ENCODE measurements at regions not wholly inside any gene's neighbourhood (a gene's known extent, or its start where the extent isn't known, plus 50 kb on each side); places are given as distances from the start of the nearest gene placed in this dataset.
"Not testable (repeated sequence)": the region's sequence is repeated elsewhere in the genome, so short reads cannot be mapped to it uniquely, and the experiment has no call there.

DNA sequence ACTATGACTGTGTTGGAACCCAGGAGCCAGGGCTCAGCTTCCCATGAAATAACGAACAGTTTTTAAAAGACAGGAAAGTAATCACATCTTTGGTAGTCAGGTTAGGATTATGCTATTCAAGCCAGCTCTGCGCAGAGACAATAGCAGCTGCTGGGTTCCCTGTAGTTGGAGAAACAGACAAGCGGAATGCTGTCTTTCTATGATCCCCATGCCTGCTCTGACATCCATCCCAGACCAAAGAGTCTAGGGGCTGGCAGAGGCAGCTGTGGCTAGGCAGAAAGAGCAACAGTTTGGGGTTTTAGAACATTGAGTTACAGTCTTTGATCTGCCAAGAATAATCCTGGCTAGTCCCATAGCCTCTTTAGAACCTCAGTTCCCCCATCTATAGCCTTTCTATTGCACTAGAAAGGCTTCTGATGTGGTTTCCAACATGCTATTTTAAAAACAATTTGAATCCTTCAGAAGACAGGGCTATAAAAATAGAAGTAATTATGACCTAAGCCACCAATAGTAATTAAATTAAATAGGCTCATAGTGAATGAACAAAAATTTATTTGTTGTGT is 146.8 kb downstream of the MTX2 start:
- no peak for DNase-seq (ENCODE audit: low read depth, low spot score)
- H3K36me3 ChIP-seq (ENCODE audit: insufficient read depth, low read length): no peaks in the 10 kb centered on the region
- no peak overlapping the region for H3K9ac ChIP-seq (ENCODE audit: insufficient read length)
- TF ChIP-seq POLR2AphosphoS5 (IDR thresholded peaks at IDR 0.05; ENCODE audit: borderline replicate concordance, low read depth, low read length) (no peak), EZH2 (IDR thresholded peaks at IDR 0.05) (no peak), FOXP2 (optimal IDR thresholded peaks at IDR 0.05; ENCODE audit: control extremely low read depth, extremely low read length, insufficient read depth) (no peak)
- H3K27ac ChIP-seq: no peak overlapping the region
- no peak overlapping the region for H3K4me3 ChIP-seq
- H3K9me3 ChIP-seq (ENCODE audit: low read depth, low read length): no peaks in the 10 kb centered on the region

- TF ChIP-seq POLR2AphosphoS5 (IDR thresholded peaks at IDR 0.05; ENCODE audit: borderline replicate concordance, low read depth, low read length): no peak
- no peak for TF ChIP-seq EZH2 (IDR thresholded peaks at IDR 0.05)
- no peak for TF ChIP-seq FOXP2 (optimal IDR thresholded peaks at IDR 0.05; ENCODE audit: control extremely low read depth, extremely low read length, insufficient read depth)
- DNase-seq (ENCODE audit: low read depth, low spot score): no peak
- Histone ChIP-seq H3K9me3 (ENCODE audit: low read depth, low read length) (no peaks in the 10 kb centered on the region), H3K9ac (ENCODE audit: insufficient read length) (no peak overlapping the region), H3K36me3 (ENCODE audit: insufficient read depth, low read length) (no peaks in the 10 kb centered on the region), H3K27ac (no peak overlapping the region), H3K4me3 (no peak overlapping the region)
These were observed 149.5 kb downstream of the MTX2 start for GRCh38 chr2:176418768-176419167.

DNA sequence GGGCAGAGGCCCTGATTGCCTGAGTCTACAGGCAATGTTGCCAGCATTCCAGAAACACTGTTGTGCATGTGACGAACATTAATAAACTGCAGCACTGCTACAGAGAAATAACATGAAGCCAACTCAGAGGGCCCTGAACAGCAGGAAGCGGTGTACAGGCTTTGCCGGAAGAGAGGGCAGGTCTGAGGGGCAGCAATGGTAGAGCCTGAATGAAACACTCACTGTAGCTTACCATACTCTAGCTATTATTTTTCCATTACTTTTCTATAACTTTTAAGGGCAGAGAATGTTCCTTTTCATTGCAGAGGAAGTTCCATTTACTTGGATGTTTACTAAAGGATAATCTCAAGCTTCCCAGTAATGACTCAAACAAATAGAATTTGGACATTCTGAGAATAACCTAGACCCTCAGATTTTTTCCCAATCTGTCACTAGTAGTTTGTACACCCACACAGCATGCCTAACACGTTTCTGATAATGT is 150.4 kb downstream of the MTX2 start:
- H3K27ac ChIP-seq: no peak overlapping the region
- no peak overlapping the region for H3K4me3 ChIP-seq
- TF ChIP-seq FOXP2 (optimal IDR thresholded peaks at IDR 0.05; ENCODE audit: control extremely low read depth, extremely low read length, insufficient read depth): no peak
- no peak for TF ChIP-seq POLR2AphosphoS5 (IDR thresholded peaks at IDR 0.05; ENCODE audit: borderline replicate concordance, low read depth, low read length)
- no peak for TF ChIP-seq EZH2 (IDR thresholded peaks at IDR 0.05)
- H3K9me3 ChIP-seq (ENCODE audit: low read depth, low read length): no peaks in the 10 kb centered on the region
- no peaks in the 10 kb centered on the region for H3K36me3 ChIP-seq (ENCODE audit: insufficient read depth, low read length)
- no peak for DNase-seq (ENCODE audit: low read depth, low spot score)
- no peak overlapping the region for H3K9ac ChIP-seq (ENCODE audit: insufficient read length)

GRCh38 chr2:176421297-176422050 is 152.2 kb downstream of the MTX2 start:
- Histone ChIP-seq H3K36me3 (ENCODE audit: insufficient read depth, low read length) (no peaks in the 10 kb centered on the region), H3K4me3 (no peak overlapping the region), H3K27ac (no peak overlapping the region), H3K9me3 (ENCODE audit: low read depth, low read length) (no peaks in the 10 kb centered on the region), H3K9ac (ENCODE audit: insufficient read length) (no peak overlapping the region)
- no peak for DNase-seq (ENCODE audit: low read depth, low spot score)
- no peak for TF ChIP-seq FOXP2 (optimal IDR thresholded peaks at IDR 0.05; ENCODE audit: control extremely low read depth, extremely low read length, insufficient read depth)
- TF ChIP-seq EZH2 (IDR thresholded peaks at IDR 0.05): no peak
- no peak for TF ChIP-seq POLR2AphosphoS5 (IDR thresholded peaks at IDR 0.05; ENCODE audit: borderline replicate concordance, low read depth, low read length)

DNA sequence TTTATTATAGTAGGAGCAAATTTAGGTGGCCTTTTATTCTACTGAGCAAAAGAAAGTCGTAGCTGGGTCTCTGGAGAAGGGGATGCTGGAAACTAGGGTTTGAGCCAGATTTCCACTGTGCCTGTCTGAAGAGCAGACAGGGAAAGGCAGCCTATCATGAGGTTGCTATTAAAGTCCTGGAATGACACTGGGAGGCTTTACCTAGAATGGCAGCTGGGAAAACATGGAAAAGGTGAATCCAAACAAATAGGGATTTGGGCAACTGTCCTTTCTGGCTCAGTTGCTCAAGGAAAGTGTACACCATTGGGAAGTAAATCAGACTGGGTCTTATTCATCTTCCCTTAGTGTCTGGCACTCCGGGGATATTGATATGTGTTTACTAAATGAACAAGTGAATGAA is 154.6 kb downstream of the MTX2 start:
- no peak overlapping the region for H3K27ac ChIP-seq
- TF ChIP-seq POLR2AphosphoS5 (IDR thresholded peaks at IDR 0.05; ENCODE audit: borderline replicate concordance, low read depth, low read length) (no peak), EZH2 (IDR thresholded peaks at IDR 0.05) (no peak), FOXP2 (optimal IDR thresholded peaks at IDR 0.05; ENCODE audit: control extremely low read depth, extremely low read length, insufficient read depth) (no peak)

DNA sequence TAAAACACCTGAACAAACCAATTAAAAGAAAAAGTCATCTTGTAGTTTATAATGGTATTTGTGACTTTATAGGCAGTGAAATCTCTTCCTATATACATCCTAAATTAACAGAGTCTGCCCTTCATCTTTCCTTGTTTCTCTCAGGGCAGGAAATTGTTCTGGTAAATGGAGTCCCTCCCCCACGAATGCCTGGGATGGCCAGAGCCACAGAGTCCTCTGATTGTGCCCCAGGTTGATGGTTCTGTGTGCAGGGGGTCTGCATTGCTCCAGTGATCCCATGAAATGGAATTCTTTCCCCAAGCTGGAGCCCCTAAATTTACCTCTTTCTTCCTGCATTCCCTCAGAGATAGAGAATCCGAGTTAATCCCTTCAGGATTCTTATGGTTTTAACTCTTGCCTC is 155.5 kb downstream of the MTX2 start:
- no peak overlapping the region for H3K27ac ChIP-seq
- no peak overlapping the region for H3K4me3 ChIP-seq
- H3K9me3 ChIP-seq (ENCODE audit: low read depth, low read length): no peaks in the 10 kb centered on the region
- DNase-seq (ENCODE audit: low read depth, low spot score): no peak
- TF ChIP-seq POLR2AphosphoS5 (IDR thresholded peaks at IDR 0.05; ENCODE audit: borderline replicate concordance, low read depth, low read length): no peak
- no peak for TF ChIP-seq FOXP2 (optimal IDR thresholded peaks at IDR 0.05; ENCODE audit: control extremely low read depth, extremely low read length, insufficient read depth)
- H3K9ac ChIP-seq (ENCODE audit: insufficient read length): no peak overlapping the region
- no peaks in the 10 kb centered on the region for H3K36me3 ChIP-seq (ENCODE audit: insufficient read depth, low read length)

More for the DNA sequence above, 154.6 kb downstream of the MTX2 start:
- no peak overlapping the region for H3K4me3 ChIP-seq
- no peak for DNase-seq (ENCODE audit: low read depth, low spot score)
- no peaks in the 10 kb centered on the region for H3K36me3 ChIP-seq (ENCODE audit: insufficient read depth, low read length)
- no peak overlapping the region for H3K9ac ChIP-seq (ENCODE audit: insufficient read length)
- no peaks in the 10 kb centered on the region for H3K9me3 ChIP-seq (ENCODE audit: low read depth, low read length)

DNA sequence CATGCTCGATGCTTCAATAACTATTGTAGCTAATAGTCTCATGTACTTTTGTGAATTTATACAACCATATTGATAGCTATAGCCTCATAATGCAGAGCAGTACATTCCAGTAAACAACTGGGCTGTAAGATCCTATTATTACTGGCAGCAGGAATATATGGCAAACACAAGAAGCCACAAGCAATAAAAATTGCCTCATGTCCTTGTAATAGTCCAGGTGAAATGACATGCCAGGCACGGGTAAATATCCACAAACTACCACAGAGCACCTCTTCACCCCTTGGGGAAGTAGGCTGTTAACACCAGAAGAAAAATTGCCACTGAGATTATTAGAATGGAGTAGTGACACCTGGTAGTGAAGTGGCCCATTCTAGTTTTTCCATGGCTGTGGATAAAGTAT is 158.3 kb downstream of the MTX2 start:
- TF ChIP-seq FOXP2 (optimal IDR thresholded peaks at IDR 0.05; ENCODE audit: control extremely low read depth, extremely low read length, insufficient read depth) (no peak), EZH2 (IDR thresholded peaks at IDR 0.05) (no peak), POLR2AphosphoS5 (IDR thresholded peaks at IDR 0.05; ENCODE audit: borderline replicate concordance, low read depth, low read length) (no peak)
- no peak overlapping the region for H3K27ac ChIP-seq

DNA sequence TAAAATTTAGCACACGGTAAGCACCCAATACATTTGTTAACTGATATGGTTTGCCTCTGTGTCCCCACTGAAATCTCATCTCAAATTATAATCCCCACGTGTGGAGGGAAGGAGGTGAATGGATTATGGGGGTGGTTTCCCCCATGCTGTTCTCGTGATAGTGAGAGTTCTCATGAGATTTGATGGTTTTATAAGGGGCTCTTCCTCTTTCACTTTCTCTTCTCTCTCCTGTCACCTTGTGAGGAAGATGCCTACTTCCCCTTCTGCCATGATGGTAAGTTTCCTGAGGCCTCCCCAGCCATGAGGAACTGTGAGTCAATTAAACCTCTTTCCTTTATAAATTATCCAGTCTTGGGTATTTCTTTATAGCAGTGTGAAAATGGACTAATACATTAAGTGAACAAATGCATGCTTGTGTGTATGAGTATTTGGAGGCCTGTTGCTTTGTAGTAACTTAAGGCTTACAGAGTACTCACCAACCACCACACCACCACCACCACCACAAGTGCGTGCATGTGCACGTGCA is 159.8 kb downstream of the MTX2 start:
- not testable (repeated sequence) for H3K9me3 ChIP-seq (ENCODE audit: low read depth, low read length); H3K27ac ChIP-seq; H3K36me3 ChIP-seq (ENCODE audit: insufficient read depth, low read length); H3K4me3 ChIP-seq; DNase-seq (ENCODE audit: low read depth, low spot score); H3K9ac ChIP-seq (ENCODE audit: insufficient read length)

More for the DNA sequence above, 158.3 kb downstream of the MTX2 start:
- no peak for DNase-seq (ENCODE audit: low read depth, low spot score)
- H3K9me3 ChIP-seq (ENCODE audit: low read depth, low read length): no peaks in the 10 kb centered on the region
- H3K9ac ChIP-seq (ENCODE audit: insufficient read length): no peak overlapping the region
- no peaks in the 10 kb centered on the region for H3K36me3 ChIP-seq (ENCODE audit: insufficient read depth, low read length)
- no peak overlapping the region for H3K4me3 ChIP-seq
